ENCODE measurements at regions not wholly inside any gene's neighbourhood (a gene's known extent, or its start where the extent isn't known, plus 50 kb on each side); places are given as distances from the start of the nearest gene placed in this dataset.
"Not testable (repeated sequence)": the region's sequence is repeated elsewhere in the genome, so short reads cannot be mapped to it uniquely, and the experiment has no call there.

- TF ChIP-seq POLR2A (IDR thresholded peaks at IDR 0.05; ENCODE audit: low read length); GATA1 (IDR thresholded peaks at IDR 0.05; ENCODE audit: low read depth, low read length): not testable (repeated sequence)
These were observed 684.9 kb downstream of the MAFB start for GRCh38 chr20:40004092-40004491.
